GM06990 (cell line): ENCODE measurements at regions not wholly inside any gene's neighbourhood (a gene's known extent, or its start where the extent isn't known, plus 50 kb on each side); places are given as distances from the start of the nearest gene placed in this dataset.
"Not testable (repeated sequence)": the region's sequence is repeated elsewhere in the genome, so short reads cannot be mapped to it uniquely, and the experiment has no call there.

Experiments
- DNase-seq: peaks from one replicate; pipeline ENCODE4 v3.0.0-alpha.2; 2011; ENCODE audit not compliant: insufficient read length; ENCODE audit errors: extremely low read depth
- H3K27me3 ChIP-seq: replicated peaks from 2 replicates; pipeline ENCODE4 v1.6.0; 2011; ENCODE audit warnings: low read length; ENCODE audit not compliant: control insufficient read depth, insufficient read depth
- H3K36me3 ChIP-seq: 2 replicates; pipeline ENCODE4 v1.5.1; 2011; ENCODE audit warnings: low read length; ENCODE audit not compliant: control insufficient read depth, insufficient read depth
- H3K4me3 ChIP-seq: replicated peaks from 2 replicates; pipeline ENCODE4 v1.5.1; 2011; ENCODE audit warnings: low read depth, mild to moderate bottlenecking, control low read depth, low read length
- CTCF ChIP-seq: IDR thresholded peaks from 2 replicates; pipeline ENCODE4 v1.5.1; 2011; ENCODE audit warnings: low read length, control low read depth, mild to moderate bottlenecking, inconsistent platforms; ENCODE audit not compliant: insufficient read depth, poor library complexity, severe bottlenecking

DNA sequence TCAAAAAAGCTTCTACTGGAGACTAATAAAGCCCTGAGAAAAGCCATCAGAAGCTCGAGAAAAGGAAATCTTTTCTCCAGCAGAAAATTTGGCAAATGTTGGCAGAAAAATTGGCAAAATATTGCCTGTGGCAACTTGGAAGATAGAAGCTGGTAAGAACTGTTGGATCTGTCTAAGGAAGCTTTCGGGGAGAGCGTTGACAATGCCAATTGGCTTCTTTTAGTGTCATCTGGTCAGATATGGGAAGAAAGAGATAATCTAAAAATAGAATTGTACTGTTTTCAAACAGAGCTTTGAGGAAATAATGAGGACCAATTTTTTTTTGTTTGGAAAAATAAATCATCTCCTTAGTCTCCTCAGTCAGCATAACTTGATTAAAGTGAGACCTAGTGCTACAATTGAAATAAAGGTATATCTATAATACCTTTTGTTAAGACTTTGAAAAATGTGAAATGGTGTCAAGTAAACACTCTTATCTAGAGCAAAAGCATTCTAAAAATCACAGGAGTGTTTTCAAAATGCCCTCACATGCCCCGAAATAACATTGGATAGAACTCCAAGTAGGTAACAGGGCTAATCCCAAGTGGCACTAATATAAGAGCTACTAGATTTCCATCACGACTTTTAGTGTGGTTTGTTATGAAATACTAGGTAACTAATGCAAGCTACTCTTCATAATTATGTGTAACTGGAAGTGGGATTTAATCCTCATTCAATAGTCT, 882.2 kb upstream of the B3GALT2 start:
- Histone ChIP-seq H3K36me3 (no peaks in the 10 kb centered on the region), H3K4me3 (no peak overlapping the region), H3K27me3 (no peaks in the 10 kb centered on the region)
- DNase-seq = no peak
- no peak for TF ChIP-seq CTCF

DNA sequence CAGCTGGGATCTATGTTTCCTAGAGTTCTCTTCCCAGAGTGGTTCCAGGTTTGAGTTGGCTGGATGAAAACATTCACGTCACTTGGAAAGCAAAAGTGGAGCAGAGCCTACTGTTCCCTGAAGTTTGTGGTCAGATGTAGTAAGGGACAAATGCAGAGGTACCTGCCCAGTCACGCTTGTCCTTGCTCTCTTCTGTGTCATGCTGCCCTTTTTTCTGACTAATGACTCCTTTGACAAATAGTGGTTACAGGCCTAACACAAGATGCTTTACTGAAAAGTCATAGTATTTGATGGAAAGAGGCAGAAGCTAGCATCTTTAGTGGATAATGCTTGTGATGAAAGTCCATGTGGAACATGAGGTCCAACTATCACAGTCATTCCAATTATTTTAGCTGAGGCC, 881.4 kb upstream of the B3GALT2 start:
- DNase-seq = no peak
- TF ChIP-seq CTCF = no peak
- no peak overlapping the region for H3K4me3 ChIP-seq
- H3K27me3 ChIP-seq = no peaks in the 10 kb centered on the region
- no peaks in the 10 kb centered on the region for H3K36me3 ChIP-seq

GRCh38 chr1:194062962-194063361, 876.5 kb upstream of the B3GALT2 start:
- DNase-seq = no peak
- TF ChIP-seq CTCF = no peak
- Histone ChIP-seq H3K36me3 (no peaks in the 10 kb centered on the region), H3K4me3 (no peak overlapping the region), H3K27me3 (no peaks in the 10 kb centered on the region)

GRCh38 chr1:194062526-194062925, 876.1 kb upstream of the B3GALT2 start:
- no peak for DNase-seq
- H3K27me3 ChIP-seq = no peaks in the 10 kb centered on the region
- no peak for TF ChIP-seq CTCF
- H3K36me3 ChIP-seq = no peaks in the 10 kb centered on the region
- H3K4me3 ChIP-seq = no peak overlapping the region

- DNase-seq = no peak
- Histone ChIP-seq H3K36me3 (no peaks in the 10 kb centered on the region), H3K4me3 (no peak overlapping the region), H3K27me3 (no peaks in the 10 kb centered on the region)
- TF ChIP-seq CTCF = no peak
Observed at GRCh38 chr1:194060481-194060880, 874.1 kb upstream of the B3GALT2 start.

GRCh38 chr1:194058268-194058667, 871.9 kb upstream of the B3GALT2 start:
- DNase-seq, H3K36me3 ChIP-seq, H3K27me3 ChIP-seq, H3K4me3 ChIP-seq: not testable (repeated sequence)
